ENCODE measurements at regions not wholly inside any gene's neighbourhood (a gene's known extent, or its start where the extent isn't known, plus 50 kb on each side); places are given as distances from the start of the nearest gene placed in this dataset.

- TF ChIP-seq CTCF (IDR thresholded peaks at IDR 0.05) (no peak), POLR2AphosphoS5 (IDR thresholded peaks at IDR 0.05) (no peak), POLR2A (IDR thresholded peaks at IDR 0.05) (no peak)
Observed at GRCh38 chr10:81367132-81367531, 507.9 kb upstream of the NRG3 start.

Data from breast epithelium (tissue), 3 donors.